HG02852 (cell line): ENCODE measurements at regions not wholly inside any gene's neighbourhood (a gene's known extent, or its start where the extent isn't known, plus 50 kb on each side); places are given as distances from the start of the nearest gene placed in this dataset.
"Not testable (repeated sequence)": the region's sequence is repeated elsewhere in the genome, so short reads cannot be mapped to it uniquely, and the experiment has no call there.

Experiments
- ATAC-seq: cut with Tn5 transposase; IDR thresholded peaks from one replicate; pipeline ENCODE4 v1.9.1; 2021; ENCODE audit warnings: mild to moderate bottlenecking, moderate library complexity; ENCODE audit not compliant: unreplicated experiment

DNA sequence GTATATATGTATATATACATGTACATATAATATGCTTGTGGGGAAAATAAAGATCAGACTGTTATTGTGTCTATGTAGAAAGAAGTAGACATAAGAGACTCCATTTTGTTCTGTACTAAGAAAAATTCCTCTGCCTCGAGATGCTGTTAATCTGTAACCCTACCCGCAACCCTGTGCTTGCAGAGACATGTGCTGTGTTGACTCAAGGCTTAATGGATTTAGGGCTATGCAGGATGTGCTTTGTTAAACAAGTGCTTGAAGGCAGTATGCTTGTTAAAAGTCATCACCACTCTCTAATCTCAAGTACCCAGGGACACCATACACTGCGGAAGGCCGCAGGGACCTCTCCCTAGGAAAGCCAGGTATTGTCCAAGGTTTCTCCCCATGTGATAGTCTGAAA is 972.9 kb downstream of the GALC start:
- ATAC-seq, result not testable (repeated sequence)

DNA sequence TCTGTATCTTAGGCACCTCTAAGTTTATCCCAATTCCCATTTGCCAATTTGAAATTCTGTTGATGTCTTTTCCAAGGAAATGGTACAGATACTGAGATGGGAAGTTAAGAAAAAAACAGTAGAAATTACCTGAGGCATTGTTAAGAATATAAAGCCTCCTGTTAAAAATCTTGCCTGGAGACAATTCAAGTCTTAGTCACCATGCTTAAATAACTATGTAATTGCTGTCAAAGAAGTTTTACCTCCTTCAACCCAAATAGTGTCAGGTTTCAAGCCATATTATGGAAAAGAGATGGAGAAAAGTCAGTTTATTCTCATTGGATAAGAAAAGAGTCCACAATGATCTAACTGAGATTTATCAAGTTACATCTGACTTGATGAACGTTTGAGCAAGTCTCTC is 974.7 kb downstream of the GALC start:
- ATAC-seq, result no peak

DNA sequence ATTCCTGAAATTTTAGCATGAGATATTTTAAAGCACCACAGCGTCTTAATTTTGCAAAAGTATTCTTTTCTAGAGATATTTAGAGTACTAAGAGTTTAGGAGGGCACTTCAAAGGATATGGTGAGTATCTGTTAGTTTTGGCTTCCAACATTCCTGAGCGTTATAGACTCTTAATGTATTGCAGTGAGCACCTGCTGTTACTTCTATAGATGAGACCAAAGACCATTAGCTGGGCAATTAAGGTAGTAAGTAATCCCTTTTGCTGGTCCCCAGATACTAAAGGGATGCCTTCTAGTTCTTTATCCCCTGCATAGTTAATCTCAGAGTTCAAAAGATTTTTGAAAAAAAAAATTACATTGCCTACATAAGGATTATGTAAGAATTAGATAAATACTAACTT is 975.6 kb downstream of the GALC start:
- no peak for ATAC-seq

DNA sequence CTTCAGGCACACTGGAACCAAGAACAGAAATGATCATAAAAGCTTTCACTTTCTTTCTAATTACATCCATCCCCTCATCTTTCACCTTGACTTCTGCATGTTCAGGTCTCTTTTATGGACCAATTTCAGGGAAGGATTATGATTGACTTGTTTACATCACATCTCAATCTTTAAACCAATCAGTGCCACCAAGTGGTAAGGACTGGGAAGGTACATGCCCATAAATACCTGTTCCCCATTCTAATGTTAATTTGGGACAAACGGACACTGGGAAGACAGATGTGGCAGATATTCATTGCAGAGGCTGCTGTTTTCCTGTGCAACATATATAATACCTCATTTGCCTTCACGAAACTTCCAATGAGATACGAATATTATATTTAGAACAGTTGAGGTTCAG is 978.1 kb downstream of the GALC start:
- ATAC-seq, result no peak

DNA sequence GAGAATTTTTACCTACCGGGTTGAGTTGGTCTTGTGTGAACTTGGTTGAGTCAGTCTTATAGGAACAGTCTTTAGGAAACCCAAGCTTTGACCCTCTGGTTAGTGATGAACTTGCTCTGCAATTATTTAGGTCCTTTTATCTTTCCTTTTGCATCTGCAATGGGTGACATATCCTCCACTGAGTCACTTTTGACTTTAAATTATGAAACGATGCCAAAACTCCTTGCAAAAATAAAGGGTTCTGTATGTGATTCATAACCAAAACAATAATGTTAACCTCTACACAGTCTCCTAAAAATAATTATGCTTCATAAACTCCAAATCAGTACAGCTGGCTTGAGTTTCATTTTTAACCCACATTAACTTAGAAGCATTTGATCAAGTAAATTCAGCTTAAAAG is 979.4 kb downstream of the GALC start:
- no peak for ATAC-seq

DNA sequence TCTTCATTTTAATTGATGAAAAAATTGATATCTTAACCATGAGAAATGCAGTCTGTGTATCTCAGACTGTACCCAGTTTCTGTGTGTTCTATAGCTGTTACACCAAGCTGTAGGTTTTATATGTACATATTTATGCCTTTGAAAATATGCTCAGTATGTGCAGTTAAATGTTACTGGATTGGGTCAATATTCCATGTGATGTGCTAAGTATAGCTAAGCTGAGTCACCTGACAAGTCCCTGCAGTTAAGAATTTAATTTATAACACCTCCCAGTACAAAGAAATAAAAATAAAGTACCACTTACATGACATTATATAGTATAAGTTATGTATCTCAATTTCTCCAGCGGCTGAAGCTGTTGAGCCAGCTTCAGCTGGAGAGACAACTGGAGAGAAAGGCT is 984.0 kb downstream of the GALC start:
- no peak for ATAC-seq

DNA sequence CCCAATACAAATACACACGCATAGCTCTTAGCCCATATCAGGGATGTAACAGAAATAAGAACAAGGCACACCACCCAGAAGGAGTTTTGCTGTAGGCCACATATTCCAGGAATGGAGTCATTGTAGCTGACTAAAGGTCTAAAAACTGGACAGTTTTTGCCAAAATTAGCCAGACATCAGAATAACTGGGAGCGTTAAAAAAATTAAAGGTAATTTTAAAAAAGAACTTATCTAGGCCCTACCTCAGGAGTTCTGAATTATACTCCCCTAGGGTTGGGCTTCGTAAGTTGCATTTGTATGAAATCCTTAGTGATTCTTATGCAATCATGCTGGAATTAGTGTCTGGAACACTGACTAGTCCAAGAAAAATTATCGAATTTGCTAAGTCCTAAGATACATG is 987.7 kb downstream of the GALC start:
- ATAC-seq, result no peak

DNA sequence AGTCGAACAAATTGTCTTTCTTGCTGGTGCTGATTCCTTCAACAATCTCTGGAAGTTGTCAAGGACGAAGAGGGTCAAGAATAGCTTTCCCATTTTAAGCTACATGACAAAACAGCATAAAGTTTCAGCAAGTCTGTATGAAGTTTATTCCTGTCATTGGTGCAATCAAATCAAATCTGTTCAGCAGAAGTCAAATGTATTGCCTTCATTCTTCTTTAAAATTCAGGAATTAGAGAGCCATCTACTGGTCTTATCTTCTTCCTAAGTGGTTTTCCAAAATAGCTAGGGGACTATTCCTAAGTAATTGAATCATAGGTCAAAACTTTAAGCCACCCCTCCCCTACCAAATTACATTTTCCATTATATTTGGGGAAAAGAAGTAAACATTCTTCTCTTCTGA is 990.2 kb downstream of the GALC start:
- no peak for ATAC-seq

DNA sequence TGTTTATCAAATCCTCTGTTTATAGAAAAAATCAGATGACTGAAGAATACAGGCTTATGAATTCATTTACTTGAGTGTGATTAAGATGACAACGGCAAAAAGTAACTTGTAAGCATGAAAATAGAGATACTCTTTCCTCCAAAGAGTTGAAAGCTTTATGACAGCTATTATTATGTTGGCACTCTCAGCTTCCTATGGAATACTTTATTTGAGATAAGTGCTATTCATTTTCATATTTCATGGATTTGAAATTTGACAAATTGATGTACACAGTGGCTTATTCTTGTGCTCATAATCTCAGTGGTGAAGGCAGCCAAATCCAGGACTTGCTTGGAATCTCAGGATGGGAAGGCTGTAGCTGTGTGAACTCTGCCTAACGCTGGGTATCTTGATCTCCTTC is 991.6 kb downstream of the GALC start:
- ATAC-seq, result no peak

DNA sequence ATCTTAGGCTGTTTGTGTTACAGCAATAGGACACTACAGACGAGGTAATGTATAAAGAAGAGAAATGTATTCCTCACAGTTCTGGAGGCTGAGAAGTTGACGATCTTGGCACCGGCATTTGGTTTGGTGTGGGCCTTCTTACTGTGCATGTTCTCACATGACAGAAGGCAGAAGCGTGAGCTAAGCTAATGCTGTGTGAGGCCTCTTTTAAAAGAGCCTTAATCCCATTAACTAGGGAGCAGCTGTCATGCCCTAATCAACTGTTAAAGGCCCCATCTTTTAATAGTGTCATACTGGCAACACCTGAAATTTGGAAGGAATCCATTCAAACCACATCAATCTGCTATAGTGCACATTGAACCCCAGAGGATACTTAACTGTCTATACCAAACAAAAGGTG is 992.9 kb downstream of the GALC start:
- no peak for ATAC-seq

DNA sequence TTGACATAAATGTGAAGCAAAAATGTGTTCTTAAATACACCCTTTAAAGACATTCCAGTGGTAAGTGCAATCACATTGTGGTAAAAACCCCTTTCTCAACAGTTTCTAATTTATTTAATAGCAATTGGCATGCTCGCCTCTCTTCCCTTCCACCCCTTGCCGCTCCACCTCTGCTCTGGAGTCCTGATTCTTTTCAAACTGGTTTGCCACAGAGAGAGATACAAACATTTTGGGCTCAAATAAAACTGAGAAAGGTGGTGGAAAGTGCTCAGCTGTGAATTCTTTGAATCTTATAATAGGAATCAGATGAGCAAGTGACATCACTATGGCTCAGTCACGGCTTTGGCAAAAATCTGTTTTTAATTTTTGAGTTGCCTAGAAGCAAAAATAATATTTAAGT is 993.9 kb downstream of the GALC start:
- no peak for ATAC-seq

DNA sequence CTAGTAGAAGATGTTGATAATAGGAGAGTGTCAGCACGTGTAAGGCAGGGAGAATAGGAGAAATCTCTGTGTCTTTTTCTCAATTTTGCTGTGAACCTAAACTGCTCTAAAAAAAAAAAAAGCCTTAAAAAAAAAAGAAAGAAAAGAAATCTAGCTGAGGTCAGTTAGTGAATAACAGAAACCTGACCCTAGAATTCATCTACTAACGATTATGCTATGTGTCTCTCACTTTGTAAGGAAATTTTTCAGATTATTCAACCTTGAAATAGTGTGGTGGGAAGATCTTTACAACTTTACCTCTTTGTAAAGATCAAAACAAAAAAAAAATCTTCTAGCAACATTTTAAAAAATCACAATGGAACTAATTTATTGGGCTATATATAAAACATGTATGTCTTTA is 995.7 kb downstream of the GALC start:
- no peak for ATAC-seq

DNA sequence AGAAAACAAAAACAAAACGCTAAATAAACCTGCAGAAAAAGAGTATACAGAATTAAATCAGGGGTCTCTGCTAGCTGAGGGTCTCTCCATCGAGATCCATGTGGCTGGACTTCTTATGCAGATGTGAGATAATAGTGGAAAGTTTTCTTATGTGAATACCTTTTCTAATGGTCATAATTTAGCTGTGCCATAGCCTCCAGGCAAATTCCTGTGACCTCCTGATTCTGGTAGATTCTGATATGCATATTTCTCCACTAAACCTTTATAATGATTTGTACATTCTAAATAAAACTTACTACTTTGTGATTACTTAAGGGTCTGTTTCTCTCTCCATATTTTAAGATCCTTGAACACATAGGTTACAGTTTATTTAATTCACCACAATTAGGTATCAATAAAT is 1002.6 kb downstream of the GALC start:
- no peak for ATAC-seq

DNA sequence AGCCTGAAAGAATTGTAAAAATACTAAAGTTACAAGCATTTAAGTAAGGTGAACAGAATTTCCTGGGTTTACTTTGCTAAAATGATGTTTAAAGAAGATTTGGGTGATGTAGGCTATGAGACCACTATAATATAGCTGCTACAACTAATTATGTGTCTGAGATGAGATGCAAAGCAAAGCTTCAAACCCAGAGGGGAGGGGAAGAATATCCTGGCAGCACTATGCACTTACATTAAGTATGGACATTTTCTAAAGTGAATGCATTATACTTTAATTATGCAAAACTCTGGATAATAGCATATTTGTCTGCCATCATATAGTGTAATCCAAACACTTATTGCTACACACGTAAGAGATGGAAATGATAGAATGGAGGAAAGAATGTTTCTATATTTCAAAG is 1003.7 kb downstream of the GALC start:
- no peak for ATAC-seq

DNA sequence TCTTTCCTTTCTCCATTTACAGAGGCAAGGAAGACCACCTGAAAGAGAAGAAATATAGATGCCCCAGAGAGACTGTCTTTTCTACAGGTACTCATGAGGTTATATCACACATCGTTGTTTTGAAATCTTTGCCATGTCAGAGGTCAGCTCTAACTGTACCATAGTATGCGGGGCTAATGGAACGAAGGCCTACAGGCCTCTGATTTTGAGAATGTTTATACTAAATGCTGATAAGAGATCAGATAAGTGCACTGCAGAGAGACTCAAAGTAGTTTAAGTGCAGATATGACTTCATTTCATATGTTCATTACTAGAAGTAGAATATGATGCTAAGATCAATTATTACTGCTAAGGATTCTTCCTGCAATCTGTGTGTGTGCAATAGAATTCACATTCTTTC is 1005.0 kb downstream of the GALC start:
- no peak for ATAC-seq

DNA sequence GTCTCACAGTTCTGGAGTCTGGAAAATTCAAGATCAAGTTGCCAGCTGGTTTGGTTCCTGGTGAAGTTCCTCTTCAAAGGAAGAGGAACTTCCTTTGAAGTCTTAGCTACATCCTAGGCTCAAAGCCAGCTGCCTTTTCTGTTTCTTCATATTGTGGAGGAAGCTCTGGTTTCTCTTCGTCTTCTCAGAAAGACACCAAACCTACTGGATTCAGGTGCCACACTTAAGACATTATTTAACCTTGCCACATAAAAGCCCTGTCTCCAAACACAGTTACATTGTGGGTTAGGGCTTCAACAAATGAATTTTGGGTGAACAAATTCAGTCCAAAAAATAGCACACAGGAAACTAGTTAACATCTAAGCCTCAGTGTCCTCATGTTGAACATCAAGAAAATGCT is 1019.8 kb downstream of the GALC start:
- ATAC-seq, result no peak

DNA sequence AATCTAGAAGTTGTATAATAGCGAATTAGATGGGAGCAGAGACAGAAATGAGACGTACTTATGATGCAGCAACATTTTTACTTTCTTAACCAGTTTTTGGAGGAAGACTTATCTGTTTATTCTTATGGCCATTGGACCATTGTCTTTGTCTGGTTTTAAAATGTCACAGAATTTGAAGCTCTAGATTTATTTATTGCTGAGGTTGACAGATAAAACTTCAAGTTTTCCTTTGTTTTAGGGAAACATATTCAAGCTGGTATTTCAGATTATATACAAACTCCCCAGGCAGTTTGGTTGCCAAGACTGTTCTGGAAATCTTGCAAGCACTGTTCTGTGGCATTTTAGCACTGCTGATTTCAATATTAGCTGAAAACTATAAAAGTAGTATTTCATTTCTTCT is 1021.7 kb downstream of the GALC start:
- ATAC-seq, result no peak

DNA sequence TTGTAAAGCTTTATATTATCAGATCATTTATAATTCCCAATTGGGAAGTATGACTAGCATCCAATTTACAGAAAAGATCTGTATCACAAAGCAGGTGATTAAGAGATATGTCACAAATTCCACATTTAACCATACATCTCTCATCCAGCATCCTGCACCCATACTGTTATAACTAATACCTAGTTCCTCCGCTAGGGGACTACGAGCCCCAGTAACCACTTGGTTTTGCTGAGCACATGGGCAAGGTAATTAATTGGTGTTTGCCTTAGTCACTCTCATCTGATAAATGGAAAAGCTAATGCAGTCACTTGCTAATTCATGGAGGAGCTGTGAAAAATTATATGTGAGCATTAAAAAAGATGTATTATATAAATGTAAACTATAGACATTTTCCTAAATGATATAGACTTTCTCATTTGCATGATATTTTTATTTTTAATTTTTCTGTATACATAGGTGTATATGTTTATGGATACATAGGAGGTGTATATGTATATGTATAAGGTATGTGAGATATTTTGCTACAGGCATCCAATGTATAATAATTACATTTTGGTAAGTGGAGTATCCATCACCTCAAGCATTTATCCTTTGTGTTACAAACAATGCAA is 1031.8 kb downstream of the GALC start:
- no peak for ATAC-seq

DNA sequence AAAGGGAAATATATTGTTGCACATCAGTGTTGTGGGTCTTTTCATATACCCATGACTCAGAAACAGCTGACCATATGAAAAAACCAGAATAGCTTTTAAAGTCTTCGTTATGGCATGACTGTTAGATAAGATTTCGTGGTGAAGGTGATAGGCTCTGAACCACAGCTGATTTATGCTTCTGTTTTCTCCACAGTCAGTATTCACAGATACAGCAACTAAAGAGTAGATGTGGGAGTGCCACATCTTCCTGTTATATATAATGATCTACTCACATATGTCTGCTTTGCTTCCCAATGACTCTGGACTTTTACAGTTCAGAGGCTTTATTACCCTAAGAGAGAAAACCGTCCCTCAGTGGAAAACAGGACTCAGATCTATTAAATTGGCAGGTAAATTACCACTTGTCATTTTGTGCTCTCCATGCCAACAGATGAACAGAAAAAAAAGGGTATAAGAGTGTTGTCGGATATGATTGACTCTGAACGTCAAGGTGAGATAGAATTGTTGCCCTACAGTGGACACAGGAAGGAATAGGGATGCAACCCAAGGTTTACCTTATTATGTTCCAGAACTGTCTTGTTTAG is 1037.1 kb downstream of the GALC start:
- ATAC-seq, result no peak

DNA sequence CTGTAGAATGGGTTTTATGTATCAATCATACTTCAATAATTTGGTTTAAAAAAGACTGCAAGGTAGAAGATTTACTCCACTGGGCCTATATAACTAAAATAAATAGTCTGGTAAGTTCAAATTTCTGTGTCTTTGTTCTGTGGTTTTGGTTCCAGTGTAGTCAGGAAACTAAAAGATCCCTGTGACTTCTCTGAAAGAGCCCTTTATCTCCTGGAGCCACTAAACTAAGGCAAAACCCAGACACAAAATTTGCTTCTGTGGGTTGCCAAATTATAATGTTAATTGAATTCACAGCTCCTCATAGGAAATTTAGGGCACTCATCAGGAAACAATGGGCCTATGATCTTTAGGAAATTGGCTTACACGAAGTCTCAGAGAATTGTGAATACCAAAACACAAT is 1038.4 kb downstream of the GALC start:
- no peak for ATAC-seq

DNA sequence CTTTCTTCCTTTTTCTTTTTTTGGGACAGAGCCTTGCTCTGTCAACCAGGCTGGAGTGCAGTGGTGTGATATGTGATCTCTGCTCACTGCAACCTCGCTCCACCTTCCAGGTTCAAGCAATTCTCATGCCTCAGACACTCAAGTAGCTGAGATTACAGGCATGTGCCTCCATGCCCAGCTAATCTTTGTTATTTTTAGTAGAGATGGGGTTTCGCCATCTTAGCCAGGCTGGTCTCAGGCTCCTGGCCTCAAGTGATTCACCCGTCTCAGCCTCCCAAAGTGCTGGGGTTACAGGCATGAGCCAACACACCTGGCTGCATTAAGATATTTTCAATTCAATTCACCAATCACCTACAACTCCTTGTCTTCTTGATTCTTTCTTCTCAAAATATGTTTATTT is 1046.5 kb downstream of the GALC start:
- no peak for ATAC-seq

DNA sequence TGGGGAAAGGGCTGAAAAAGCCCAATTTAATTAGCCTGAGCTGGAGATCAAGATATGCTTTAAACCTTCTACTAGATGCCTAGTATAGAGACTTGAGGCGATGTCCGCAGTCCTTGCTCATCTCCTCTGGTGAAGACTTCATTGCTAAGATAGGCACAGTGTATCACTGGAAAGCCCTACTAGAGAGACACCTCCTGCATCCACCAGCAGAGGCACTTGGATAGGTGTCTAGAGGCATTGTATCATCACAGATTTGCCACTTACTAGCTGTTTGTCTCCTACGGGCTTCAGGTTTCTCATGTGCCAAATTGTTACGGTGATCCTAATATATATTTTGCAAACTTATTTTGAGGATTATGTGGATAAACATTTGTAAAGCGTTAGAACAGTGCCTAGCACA is 1048.5 kb downstream of the GALC start:
- no peak for ATAC-seq
